Caco-2 (cell line): ENCODE measurements at regions not wholly inside any gene's neighbourhood (a gene's known extent, or its start where the extent isn't known, plus 50 kb on each side); places are given as distances from the start of the nearest gene placed in this dataset.

ENCODE experiments used
- BruUV-seq: library from RNA; stranded (reverse); fragments of 400-500 nt; replicated peaks from 2 replicates; lab custom pipeline; 2021; lab: Mats Ljungman, UMichigan
- CTCF ChIA-PET: fragments of 300-600 bp; sonication (Branson Sonifier 250); formaldehyde crosslinking; loops from one replicate; lab custom pipeline; 2022; ENCODE audit warnings: antibody characterized with exemption; lab: Charles Lee
- POLR2A ChIA-PET: fragments of 300-600 bp; sonication (Branson Sonifier 250); formaldehyde crosslinking; loops from one replicate; lab custom pipeline; 2022; ENCODE audit warnings: antibody characterized with exemption; lab: Charles Lee
- DNase-seq, 2 experiments: peaks; one replicate each; pipeline versions ENCODE4 v3.0.0 to v3.0.0-alpha.2; 2020 to 2022
- H3K27me3 ChIP-seq: replicated peaks from 2 replicates; pipeline ENCODE4 v1.6.0; 2011; ENCODE audit warnings: low read length; ENCODE audit not compliant: control insufficient read depth, insufficient read depth
- H3K36me3 ChIP-seq: 2 replicates; pipeline ENCODE4 v1.5.1; 2011; ENCODE audit warnings: low read length; ENCODE audit not compliant: control insufficient read depth, insufficient read depth
- H3K4me1 ChIP-seq: fragments of 250-450 bp; sonication (Bioruptor Pico); 2 replicates; pipeline ENCODE4 v1.5.1; 2020; ENCODE audit warnings: mild to moderate bottlenecking
- H3K4me3 ChIP-seq: 2 replicates; pipeline ENCODE4 v1.5.1; 2011; ENCODE audit warnings: low read depth, mild to moderate bottlenecking, control low read depth, low read length
- H3K9me3 ChIP-seq: fragments of 250-450 bp; sonication (Bioruptor Pico); 2 replicates; pipeline ENCODE4 v1.5.1; 2020; ENCODE audit warnings: mild to moderate bottlenecking, moderate library complexity
- H3K27ac Mint-ChIP-seq: one replicate; pipeline ENCODE4 v1.8.0; 2022; ENCODE audit warnings: mixed read lengths; ENCODE audit not compliant: unreplicated experiment
- H3K27me3 Mint-ChIP-seq: one replicate; pipeline ENCODE4 v1.8.0; 2022; ENCODE audit warnings: mixed read lengths; ENCODE audit not compliant: insufficient read depth, unreplicated experiment
- H3K36me3 Mint-ChIP-seq: one replicate; pipeline ENCODE4 v1.8.0; 2022; ENCODE audit warnings: mild to moderate bottlenecking, mixed read lengths; ENCODE audit not compliant: insufficient read depth, unreplicated experiment
- H3K4me1 Mint-ChIP-seq: one replicate; pipeline ENCODE4 v1.8.0; 2022; ENCODE audit warnings: low read depth, mixed read lengths; ENCODE audit not compliant: unreplicated experiment
- H3K4me3 Mint-ChIP-seq: one replicate; pipeline ENCODE4 v1.8.0; 2022; ENCODE audit warnings: mild to moderate bottlenecking, moderate library complexity, mixed read lengths; ENCODE audit not compliant: unreplicated experiment
- H3K9me3 Mint-ChIP-seq: one replicate; pipeline ENCODE4 v1.8.0; 2022; ENCODE audit warnings: mixed read lengths; ENCODE audit not compliant: unreplicated experiment
- intact Hi-C: fragments of 100-400 bp; cut with micrococcal nuclease; formaldehyde crosslinking; loops from one replicate; pipeline ENCODE4 v1.10.0; 2022; ENCODE audit not compliant: unreplicated experiment
- TF ChIP-seq, protein P1 (sequence below), 2 experiments: fragments of 200-600 bp in 1 of 2; IDR thresholded peaks; 1 replicate in 1 of 2; 2 replicates in 1 of 2; pipeline versions ENCODE4 v1.5.1 to v1.8.0; 2011 to 2022; ENCODE audit warnings: antibody characterized with exemption in 1 of 2, control low read depth in 1 of 2, inconsistent platforms in 1 of 2, low read depth in 1 of 2, low read length in 1 of 2, mild to moderate bottlenecking in 1 of 2, moderate library complexity in 1 of 2; ENCODE audit not compliant: insufficient read depth in 1 of 2, severe bottlenecking in 1 of 2, unreplicated experiment in 1 of 2

DNA sequence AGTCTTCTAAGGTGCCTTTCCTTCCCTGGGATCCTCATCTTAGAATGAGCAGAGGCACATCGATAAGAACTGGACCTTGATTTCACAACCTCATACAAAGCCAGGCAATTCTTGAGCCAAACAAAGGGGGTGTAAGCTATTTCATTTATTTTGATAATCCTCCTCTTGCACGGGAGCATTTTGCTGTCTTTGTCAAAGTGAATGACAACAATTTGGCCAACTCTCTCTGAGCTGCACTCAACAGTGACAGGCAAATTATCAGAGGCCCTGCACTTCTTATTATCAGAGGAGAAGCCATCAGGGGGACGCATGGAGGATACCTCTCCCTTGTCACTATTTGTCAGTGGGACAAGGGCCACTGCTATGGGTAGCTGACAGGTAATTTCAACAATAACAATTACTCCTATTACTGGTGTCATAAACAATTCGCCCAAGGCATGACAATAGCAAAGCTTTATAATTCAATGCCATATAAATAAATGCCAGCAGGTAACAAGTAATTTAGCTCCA, 260.4 kb downstream of the MEIS1 start:
- no peaks in the 10 kb centered on the region for H3K27me3 ChIP-seq
- H3K36me3 ChIP-seq: no peaks in the 10 kb centered on the region
- no peak overlapping the region for H3K4me3 ChIP-seq
- ChIA-PET CTCF (no interaction called here), POLR2A (no interaction called here)
- no peaks in the 10 kb centered on the region for H3K36me3 Mint-ChIP-seq
- H3K9me3 Mint-ChIP-seq: no peaks in the 10 kb centered on the region
- H3K27ac Mint-ChIP-seq: no peak overlapping the region
- TF ChIP-seq, protein P1, sequence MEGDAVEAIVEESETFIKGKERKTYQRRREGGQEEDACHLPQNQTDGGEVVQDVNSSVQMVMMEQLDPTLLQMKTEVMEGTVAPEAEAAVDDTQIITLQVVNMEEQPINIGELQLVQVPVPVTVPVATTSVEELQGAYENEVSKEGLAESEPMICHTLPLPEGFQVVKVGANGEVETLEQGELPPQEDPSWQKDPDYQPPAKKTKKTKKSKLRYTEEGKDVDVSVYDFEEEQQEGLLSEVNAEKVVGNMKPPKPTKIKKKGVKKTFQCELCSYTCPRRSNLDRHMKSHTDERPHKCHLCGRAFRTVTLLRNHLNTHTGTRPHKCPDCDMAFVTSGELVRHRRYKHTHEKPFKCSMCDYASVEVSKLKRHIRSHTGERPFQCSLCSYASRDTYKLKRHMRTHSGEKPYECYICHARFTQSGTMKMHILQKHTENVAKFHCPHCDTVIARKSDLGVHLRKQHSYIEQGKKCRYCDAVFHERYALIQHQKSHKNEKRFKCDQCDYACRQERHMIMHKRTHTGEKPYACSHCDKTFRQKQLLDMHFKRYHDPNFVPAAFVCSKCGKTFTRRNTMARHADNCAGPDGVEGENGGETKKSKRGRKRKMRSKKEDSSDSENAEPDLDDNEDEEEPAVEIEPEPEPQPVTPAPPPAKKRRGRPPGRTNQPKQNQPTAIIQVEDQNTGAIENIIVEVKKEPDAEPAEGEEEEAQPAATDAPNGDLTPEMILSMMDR (IDR thresholded peaks at IDR 0.05; ENCODE audit: insufficient read depth in 1 of 2, low read depth in 1 of 2, low read length in 1 of 2, severe bottlenecking in 1 of 2, unreplicated experiment in 1 of 2): no peak
- DNase-seq: no peak
- BruUV-seq: no TSS peak
- intact Hi-C loops: no loop called here
- peaks cover 2% of the 10 kb centered on the region for H3K27me3 Mint-ChIP-seq
- peaks cover 4% of the 10 kb centered on the region; the same call in 1 of the 2 replicates for H3K4me1 ChIP-seq
- no peak overlapping the region for H3K4me3 Mint-ChIP-seq
- no peaks in the 10 kb centered on the region for H3K4me1 Mint-ChIP-seq
- no peaks in the 10 kb centered on the region for H3K9me3 ChIP-seq

DNA sequence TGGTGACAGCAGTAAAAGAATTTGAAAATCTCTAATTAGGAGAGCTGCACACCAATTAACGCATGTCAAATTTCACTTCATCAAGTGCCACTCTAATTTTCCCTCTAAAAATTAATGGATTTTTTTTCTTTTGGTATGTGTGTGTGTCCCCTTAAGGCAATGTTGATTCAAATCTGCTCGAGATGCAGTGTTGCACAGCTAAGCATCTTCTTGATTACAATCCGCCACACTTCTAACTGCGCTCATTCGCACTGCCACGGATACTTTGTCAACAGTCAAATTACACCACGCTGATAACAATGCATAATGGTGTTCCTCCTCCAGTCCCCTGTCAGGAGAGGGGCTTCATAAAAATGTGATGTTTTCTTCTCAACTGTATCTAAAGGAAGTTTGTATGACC, 261.4 kb downstream of the MEIS1 start:
- H3K9me3 Mint-ChIP-seq: no peaks in the 10 kb centered on the region
- Histone ChIP-seq H3K9me3 (no peaks in the 10 kb centered on the region), H3K27me3 (no peaks in the 10 kb centered on the region), H3K4me3 (no peak overlapping the region), H3K4me1 (peaks cover 4% of the 10 kb centered on the region; the same call in 1 of the 2 replicates), H3K36me3 (no peaks in the 10 kb centered on the region)
- TF ChIP-seq, protein P1 (IDR thresholded peaks at IDR 0.05; ENCODE audit: insufficient read depth in 1 of 2, low read depth in 1 of 2, low read length in 1 of 2, severe bottlenecking in 1 of 2, unreplicated experiment in 1 of 2): no peak
- no peak overlapping the region for H3K27ac Mint-ChIP-seq
- H3K27me3 Mint-ChIP-seq: peaks cover 2% of the 10 kb centered on the region
- ChIA-PET POLR2A (no interaction called here), CTCF (no interaction called here)
- intact Hi-C loops: no loop called here
- DNase-seq: no peak
- no peak overlapping the region for H3K4me3 Mint-ChIP-seq
- no peaks in the 10 kb centered on the region for H3K4me1 Mint-ChIP-seq
- BruUV-seq: no TSS peak
- H3K36me3 Mint-ChIP-seq: no peaks in the 10 kb centered on the region

DNA sequence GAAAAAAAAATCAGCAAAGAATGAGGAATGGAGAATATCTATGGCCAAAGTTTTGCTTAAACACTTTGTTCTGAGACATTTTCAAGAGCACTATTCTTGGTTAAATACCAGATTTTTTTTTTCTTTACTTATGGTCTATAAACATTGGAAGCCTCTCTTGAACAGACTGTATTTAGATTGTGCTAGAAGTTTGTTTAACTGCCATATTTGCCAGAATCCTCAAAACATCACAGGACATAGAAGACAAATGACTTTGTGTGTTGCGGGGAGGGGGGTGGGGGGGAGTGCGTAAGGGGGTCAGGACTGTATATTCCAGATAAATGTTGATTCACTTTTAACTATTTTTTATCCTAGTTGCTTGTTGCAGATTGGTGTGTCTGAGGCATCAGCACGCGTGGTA, 262.0 kb downstream of the MEIS1 start:
- intact Hi-C loops: no loop called here
- ChIA-PET CTCF (no interaction called here), POLR2A (no interaction called here)
- H3K9me3 ChIP-seq: no peaks in the 10 kb centered on the region
- peaks cover 4% of the 10 kb centered on the region for H3K4me1 ChIP-seq
- no TSS peak for BruUV-seq
- H3K27ac Mint-ChIP-seq: no peak overlapping the region
- H3K4me3 ChIP-seq: no peak overlapping the region
- DNase-seq: no peak
- H3K36me3 Mint-ChIP-seq: no peaks in the 10 kb centered on the region
- no peak overlapping the region for H3K4me3 Mint-ChIP-seq
- H3K36me3 ChIP-seq: no peaks in the 10 kb centered on the region
- TF ChIP-seq, protein P1 (IDR thresholded peaks at IDR 0.05; ENCODE audit: insufficient read depth in 1 of 2, low read depth in 1 of 2, low read length in 1 of 2, severe bottlenecking in 1 of 2, unreplicated experiment in 1 of 2): no peak
- no peaks in the 10 kb centered on the region for H3K4me1 Mint-ChIP-seq
- H3K27me3 ChIP-seq: no peaks in the 10 kb centered on the region
- no peaks in the 10 kb centered on the region for H3K9me3 Mint-ChIP-seq
- H3K27me3 Mint-ChIP-seq: no peaks in the 10 kb centered on the region
